Lung (tissue), 11 donors: ENCODE measurements at regions not wholly inside any gene's neighbourhood (a gene's known extent, or its start where the extent isn't known, plus 50 kb on each side); places are given as distances from the start of the nearest gene placed in this dataset.

Experiments
- ATAC-seq: fragments of 200-7000 bp; cut with Tn5 transposase; one replicate; pipeline ENCODE4 v1.9.1; 2020; ENCODE audit warnings: moderate number of reproducible peaks; ENCODE audit not compliant: insufficient read depth, low FRiP score
- DNase-seq, 3 donors: peaks; one replicate each; pipeline ENCODE4 v3.0.0-alpha.2; 2013 to 2017
- H3K27ac ChIP-seq, 2 donors: one replicate each; pipeline ENCODE4 v1.5.1; 2013; ENCODE audit warnings: mild to moderate bottlenecking in 2 of 2, moderate library complexity in 2 of 2, control low read depth in 1 of 2, inconsistent platforms in 1 of 2, low read depth in 1 of 2, low read length in 1 of 2
- H3K27me3 ChIP-seq, 3 donors: one replicate each; pipeline ENCODE4 v1.5.1; 2013; ENCODE audit warnings: low read length in 2 of 3; ENCODE audit not compliant: control insufficient read depth in 3 of 3, insufficient read depth in 3 of 3
- H3K36me3 ChIP-seq, 4 donors: one replicate each; pipeline ENCODE4 v1.5.1; 2013; ENCODE audit warnings: low read length in 4 of 4, mild to moderate bottlenecking in 1 of 4, moderate library complexity in 1 of 4; ENCODE audit not compliant: control insufficient read depth in 4 of 4, insufficient read depth in 4 of 4
- H3K4me1 ChIP-seq, 5 donors: one replicate each; pipeline ENCODE4 v1.5.1; 2013; ENCODE audit warnings: low read length in 5 of 5, mild to moderate bottlenecking in 2 of 5, moderate library complexity in 1 of 5; ENCODE audit not compliant: control insufficient read depth in 5 of 5, insufficient read depth in 5 of 5
- H3K4me3 ChIP-seq: one replicate; pipeline ENCODE4 v1.5.1; 2013; ENCODE audit warnings: mild to moderate bottlenecking, control low read depth, moderate library complexity
- H3K9ac ChIP-seq, 2 donors: one replicate each; pipeline ENCODE4 v1.5.1; 2013; ENCODE audit warnings: low read length in 2 of 2, control low read depth in 1 of 2; ENCODE audit not compliant: insufficient read depth in 1 of 2
- H3K9me3 ChIP-seq, 4 donors: one replicate each; pipeline ENCODE4 v1.5.1; 2013; ENCODE audit warnings: low read length in 3 of 4, mild to moderate bottlenecking in 1 of 4, moderate library complexity in 1 of 4; ENCODE audit not compliant: control insufficient read depth in 4 of 4, insufficient read depth in 3 of 4
- CTCF ChIP-seq: IDR thresholded peaks from 2 replicates; pipeline ENCODE4 v1.5.1; 2012; ENCODE audit warnings: mild to moderate bottlenecking; ENCODE audit errors: control extremely low read depth, extremely low read depth
- WGBS, 2 donors: extraction: QIAGEN DNeasy Blood & Tissue Kit; methylation state at CpG; one replicate each; pipeline ENCODE4 v1.1.7; 2013; 5-methylcytosine and 5-hydroxymethylcytosine counted together
- donor health status: control.
- donor health status: control.
- donor health status: Bipolar disorder and iron deficiency.
- donor health status: healthy.
- donor health status: DM: yes; HTN: yes; CAD: no.

- DNase-seq: peak in 2 of 3 donors; percentile 58 to 60
- H3K9ac ChIP-seq: no peak overlapping the region
- no peak for TF ChIP-seq CTCF
- no peak for ATAC-seq
- 65 to 79% methylated on average over 4 of the region's 4 CpGs for WGBS, 2 donors
- H3K27me3 ChIP-seq: no peaks in the 10 kb centered on the region
- H3K9me3 ChIP-seq: no peaks in the 10 kb centered on the region
- peaks cover 0 to 22% (median 0%) of the 10 kb centered on the region in 5 donors for H3K4me1 ChIP-seq
- H3K4me3 ChIP-seq: no peak overlapping the region
- no peak overlapping the region for H3K27ac ChIP-seq
- no peaks in the 10 kb centered on the region for H3K36me3 ChIP-seq
Observed at GRCh38 chr15:81893182-81893835, 152.5 kb downstream of the MEX3B start.

- no peak for TF ChIP-seq CTCF
- Histone ChIP-seq H3K27ac (no peak overlapping the region), H3K9ac (no peak overlapping the region), H3K4me3 (no peak overlapping the region), H3K9me3 (no peaks in the 10 kb centered on the region), H3K36me3 (no peaks in the 10 kb centered on the region), H3K4me1 (peaks cover 0 to 16% (median 0%) of the 10 kb centered on the region in 5 donors), H3K27me3 (no peaks in the 10 kb centered on the region)
- WGBS, 2 donors: 93% methylated on average over 1 of the region's 1 CpG
- ATAC-seq (no peak), DNase-seq (no peak)
Observed at GRCh38 chr15:81890496-81890895, 155.3 kb downstream of the MEX3B start.

- ATAC-seq (no peak), DNase-seq (peak in 1 of 3 donors; percentile 47)
- no peak overlapping the region for H3K9ac ChIP-seq
- 79 to 84% methylated on average over 2 of the region's 2 CpGs for WGBS, 2 donors
- no peak overlapping the region for H3K27ac ChIP-seq
- no peaks in the 10 kb centered on the region for H3K9me3 ChIP-seq
- H3K36me3 ChIP-seq: no peaks in the 10 kb centered on the region
- peaks cover 0 to 16% (median 0%) of the 10 kb centered on the region in 5 donors for H3K4me1 ChIP-seq
- no peak overlapping the region for H3K4me3 ChIP-seq
- H3K27me3 ChIP-seq: no peaks in the 10 kb centered on the region
- no peak for TF ChIP-seq CTCF
Observed at GRCh38 chr15:81889485-81889881, 156.3 kb downstream of the MEX3B start.
